WTC11 (cell line): ENCODE measurements at regions not wholly inside any gene's neighbourhood (a gene's known extent, or its start where the extent isn't known, plus 50 kb on each side); places are given as distances from the start of the nearest gene placed in this dataset.

Experiments
- ATAC-seq: fragments of 200-7000 bp; cut with Tn5 transposase; 2 replicates; pipeline ENCODE4 v1.10.0; 2021; ENCODE audit warnings: mild to moderate bottlenecking, moderate library complexity
- CTCF ChIA-PET: fragments of 300-600 bp; sonication (Branson Sonifier 250); formaldehyde crosslinking; loops from one replicate; lab custom pipeline; 2021; ENCODE audit warnings: antibody characterized with exemption; lab: Charles Lee
- POLR2A ChIA-PET: fragments of 350-600 bp; sonication (Branson Sonifier 250); formaldehyde crosslinking; loops from one replicate; lab custom pipeline; 2021; ENCODE audit warnings: antibody characterized with exemption; lab: Charles Lee
- DNase-seq: peaks from one replicate; pipeline ENCODE4 v3.0.0; 2021; ENCODE audit warnings: low spot score
- H3K27ac Mint-ChIP-seq: 2 replicates; pipeline ENCODE4 v1.8.0; 2021; ENCODE audit warnings: mixed read lengths
- H3K27me3 Mint-ChIP-seq: 2 replicates; pipeline ENCODE4 v1.8.0; 2021; ENCODE audit warnings: low read depth, mild to moderate bottlenecking, moderate library complexity, mixed read lengths
- H3K36me3 Mint-ChIP-seq: 2 replicates; pipeline ENCODE4 v1.8.0; 2021; ENCODE audit warnings: mixed read lengths
- H3K4me1 Mint-ChIP-seq: 2 replicates; pipeline ENCODE4 v1.8.0; 2022; ENCODE audit warnings: mixed read lengths
- H3K4me3 Mint-ChIP-seq: 2 replicates; pipeline ENCODE4 v1.8.0; 2021; ENCODE audit warnings: mild to moderate bottlenecking, moderate library complexity, mixed read lengths
- H3K9me3 Mint-ChIP-seq: 2 replicates; pipeline ENCODE4 v1.8.0; 2021; ENCODE audit warnings: mixed read lengths
- CBFB ChIP-seq: sonication (generic); formaldehyde crosslinking; IDR thresholded peaks from 2 replicates; pipeline ENCODE4 v1.8.1; 2022; ENCODE audit warnings: mild to moderate bottlenecking, low read depth, missing genetic modification reagents
- EMX1 ChIP-seq: fragments of 250-450 bp; sonication (Bioruptor Pico); IDR thresholded peaks from 2 replicates; pipeline ENCODE4 v1.8.0; 2021; ENCODE audit warnings: mild to moderate bottlenecking
- ESRRA ChIP-seq: sonication (generic); formaldehyde crosslinking; IDR thresholded peaks from 2 replicates; pipeline ENCODE4 v1.8.1; 2022; ENCODE audit warnings: mild to moderate bottlenecking, missing genetic modification reagents, borderline replicate concordance
- FOXJ3 ChIP-seq: sonication (generic); formaldehyde crosslinking; IDR thresholded peaks from 2 replicates; pipeline ENCODE4 v1.9.0; 2021; ENCODE audit warnings: missing genetic modification reagents, mild to moderate bottlenecking, borderline replicate concordance
- GTF2I ChIP-seq: fragments of 250-450 bp; sonication (Bioruptor Pico); conservative IDR thresholded peaks from 2 replicates; pipeline ENCODE4 v1.4.0; 2021; ENCODE audit warnings: mild to moderate bottlenecking
- NR3C1 ChIP-seq: sonication (generic); formaldehyde crosslinking; conservative IDR thresholded peaks from 2 replicates; pipeline ENCODE4 v1.8.1; 2023; ENCODE audit warnings: low read depth, mild to moderate bottlenecking, missing genetic modification reagents
- PRDM15 ChIP-seq: sonication (generic); formaldehyde crosslinking; IDR thresholded peaks from 2 replicates; pipeline ENCODE4 v1.8.0; 2022; ENCODE audit warnings: missing genetic modification reagents
- RELA ChIP-seq: sonication (generic); formaldehyde crosslinking; IDR thresholded peaks from 2 replicates; pipeline ENCODE4 v1.8.1; 2022; ENCODE audit warnings: missing genetic modification reagents, mild to moderate bottlenecking, borderline replicate concordance
- USF2 ChIP-seq: sonication (generic); formaldehyde crosslinking; IDR thresholded peaks from 2 replicates; pipeline ENCODE4 v1.8.1; 2023; ENCODE audit warnings: mild to moderate bottlenecking, missing genetic modification reagents, moderate library complexity
- ZNF317 ChIP-seq: sonication (generic); formaldehyde crosslinking; IDR thresholded peaks from 2 replicates; pipeline ENCODE4 v1.8.1; 2023; ENCODE audit warnings: low read depth, mild to moderate bottlenecking, moderate library complexity, missing genetic modification reagents, borderline replicate concordance
- ZNF425 ChIP-seq: fragments of 250-450 bp; sonication (Bioruptor Pico); conservative IDR thresholded peaks from 2 replicates; pipeline ENCODE4 v1.9.0; 2021; ENCODE audit warnings: mild to moderate bottlenecking
- ZSCAN18 ChIP-seq: fragments of 250-450 bp; sonication (Bioruptor Pico); IDR thresholded peaks from 2 replicates; pipeline ENCODE4 v2.1.2; 2022; ENCODE audit warnings: mild to moderate bottlenecking, moderate library complexity

- ATAC-seq: no peak
- no peaks in the 10 kb centered on the region for H3K27me3 Mint-ChIP-seq
- POLR2A ChIA-PET: no interaction called here
Measured at GRCh38 chr2:145649061-145649460, 1129.1 kb upstream of the ZEB2 start.

More at GRCh38 chr2:145649061-145649460, 1129.1 kb upstream of the ZEB2 start:
- Mint-ChIP-seq H3K4me1 (peaks cover 7% of the 10 kb centered on the region), H3K36me3 (no peaks in the 10 kb centered on the region), H3K4me3 (no peak overlapping the region), H3K27ac (no peak overlapping the region), H3K9me3 (peaks cover 7% of the 10 kb centered on the region)
- DNase-seq: no peak
- CTCF ChIA-PET: no interaction called here
- TF ChIP-seq ZNF317 (CRISPR knock-in tag): no peak
- TF ChIP-seq ZNF425 (CRISPR knock-in tag): no peak
- TF ChIP-seq ZSCAN18 (CRISPR knock-in tag): no peak
- TF ChIP-seq NR3C1 (CRISPR knock-in tag): no peak
- TF ChIP-seq GTF2I: no peak
- TF ChIP-seq RELA (CRISPR knock-in tag): no peak
- TF ChIP-seq EMX1 (CRISPR knock-in tag): no peak
- no peak for TF ChIP-seq PRDM15
- TF ChIP-seq ESRRA (CRISPR knock-in tag): no peak
- TF ChIP-seq FOXJ3 (CRISPR knock-in tag): no peak
- no peak for TF ChIP-seq USF2 (CRISPR knock-in tag)
- TF ChIP-seq CBFB (CRISPR knock-in tag): no peak
